ENCODE measurements at regions not wholly inside any gene's neighbourhood (a gene's known extent, or its start where the extent isn't known, plus 50 kb on each side); places are given as distances from the start of the nearest gene placed in this dataset.

DNA sequence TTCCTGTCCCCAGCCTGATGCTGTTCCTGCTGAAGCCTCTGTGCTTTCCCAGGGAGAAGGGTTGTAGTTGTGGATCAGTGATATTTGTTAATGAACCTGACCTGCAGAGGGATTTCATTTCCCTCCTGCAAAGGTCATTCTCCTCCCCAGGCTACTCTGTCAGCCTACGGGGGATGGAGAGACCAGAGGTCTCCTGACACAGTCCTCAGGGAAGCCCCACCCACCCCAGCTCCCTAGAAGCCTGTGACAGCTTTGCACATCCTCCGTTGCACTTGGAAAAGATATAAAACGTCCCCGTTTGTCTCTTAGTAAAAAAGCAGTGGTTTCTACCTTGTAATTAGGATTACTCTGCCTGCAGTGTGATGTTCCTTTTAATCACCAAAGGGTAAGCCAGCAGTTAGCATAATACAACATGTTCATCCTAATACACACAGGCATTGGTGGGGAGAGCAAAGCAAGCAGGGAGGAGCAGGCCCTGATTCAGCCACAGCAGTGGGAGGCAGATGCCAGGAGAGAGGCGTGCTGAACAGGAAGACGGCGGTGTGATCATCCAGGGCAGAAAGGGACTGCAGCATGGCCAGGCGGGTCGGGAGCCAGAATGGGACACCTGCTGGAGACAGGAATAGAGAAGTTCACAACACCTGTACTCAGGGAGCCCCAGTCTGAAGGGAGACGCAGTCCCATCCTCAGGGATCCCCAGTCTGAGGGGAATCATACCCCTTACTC is 293.5 kb downstream of the LRFN2 start:
- no TSS peak for BruUV-seq (replicated peaks)
- in situ Hi-C loops (cut with HindIII; ENCODE audit: extremely low pct_ligation_motif_present, low pct_unique_long_range_greater_than_20kb) (no loop called here), intact Hi-C loops (cut with micrococcal nuclease; ENCODE audit: unreplicated experiment) (no loop called here)
- no peak overlapping the region for H3K4me3 ChIP-seq (replicated peaks in 1 of 3; ENCODE audit: insufficient read depth in 1 of 3, low read depth in 2 of 3, low read length in 3 of 3)
- H3K27me3 ChIP-seq (ENCODE audit: control insufficient read depth in 1 of 2, insufficient read depth in 2 of 2, low read length in 2 of 2), result 0 out of 5 replicates have a peak, but pooled peaks cover 0 to 6% of the 10 kb centered on the region in 2 experiments
- no peak overlapping the region for H3K9ac ChIP-seq (ENCODE audit: insufficient read depth, low read depth, low read length)
- H3K27ac ChIP-seq (ENCODE audit: extremely low read length, insufficient read depth, low read length), result no peak overlapping the region
- no peaks in the 10 kb centered on the region for H3K4me1 ChIP-seq (ENCODE audit: insufficient read depth, low read length)
- TF ChIP-seq NCOA5 (CRISPR knock-in tag; IDR thresholded peaks at IDR 0.05), result no peak
- TF ChIP-seq HNRNPUL1 (IDR thresholded peaks at IDR 0.05; ENCODE audit: low read depth, low read length), result no peak
- TF ChIP-seq, protein P1, sequence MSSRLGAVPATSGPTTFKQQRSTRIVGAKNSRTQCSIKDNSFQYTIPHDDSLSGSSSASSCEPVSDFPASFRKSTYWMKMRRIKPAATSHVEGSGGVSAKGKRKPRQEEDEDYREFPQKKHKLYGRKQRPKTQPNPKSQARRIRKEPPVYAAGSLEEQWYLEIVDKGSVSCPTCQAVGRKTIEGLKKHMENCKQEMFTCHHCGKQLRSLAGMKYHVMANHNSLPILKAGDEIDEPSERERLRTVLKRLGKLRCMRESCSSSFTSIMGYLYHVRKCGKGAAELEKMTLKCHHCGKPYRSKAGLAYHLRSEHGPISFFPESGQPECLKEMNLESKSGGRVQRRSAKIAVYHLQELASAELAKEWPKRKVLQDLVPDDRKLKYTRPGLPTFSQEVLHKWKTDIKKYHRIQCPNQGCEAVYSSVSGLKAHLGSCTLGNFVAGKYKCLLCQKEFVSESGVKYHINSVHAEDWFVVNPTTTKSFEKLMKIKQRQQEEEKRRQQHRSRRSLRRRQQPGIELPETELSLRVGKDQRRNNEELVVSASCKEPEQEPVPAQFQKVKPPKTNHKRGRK (CRISPR knock-in tag; IDR thresholded peaks at IDR 0.05), result no peak
- no peak for TF ChIP-seq ZNF552 (CRISPR knock-in tag; IDR thresholded peaks at IDR 0.05; ENCODE audit: borderline replicate concordance)
- no peak for TF ChIP-seq HOXA7 (CRISPR knock-in tag; IDR thresholded peaks at IDR 0.05)
- no peak for TF ChIP-seq SP2 (CRISPR knock-in tag; IDR thresholded peaks at IDR 0.05)
- no peak for TF ChIP-seq YEATS4 (CRISPR knock-in tag; IDR thresholded peaks at IDR 0.05; ENCODE audit: borderline replicate concordance)
- TF ChIP-seq ZBTB21 (CRISPR knock-in tag; IDR thresholded peaks at IDR 0.05), result no peak
- TF ChIP-seq NCOA2 (CRISPR knock-in tag; IDR thresholded peaks at IDR 0.05), result no peak
- H3K4me2 ChIP-seq (ENCODE audit: low read depth, low read length), result no peak overlapping the region
- POLR2A ChIA-PET, result no interaction called here
- FAIRE-seq (no peak), DNase-seq (ENCODE audit: low spot score) (no peak), ATAC-seq (peak; percentile 56; the same call in 2 of the 3 replicates)
- CTCF ChIA-PET (ENCODE audit: low intra/inter-chr PET ratio, low total read pairs), result no interaction called here
- WGBS (ENCODE audit: low lambda C conversion rate), result 15% methylated on average over 10 of the region's 10 CpGs
- H4K20me1 ChIP-seq (ENCODE audit: insufficient read depth, low read length), result no peaks in the 10 kb centered on the region
- no peaks in the 10 kb centered on the region for H3K36me3 ChIP-seq (replicated peaks in 1 of 2; ENCODE audit: control insufficient read depth in 1 of 2, insufficient read depth in 2 of 2, low read length in 2 of 2)
- no peaks in the 10 kb centered on the region for H3K79me2 ChIP-seq (ENCODE audit: insufficient read depth, low read length)
- H3K9me3 ChIP-seq (ENCODE audit: low read length), result no peaks in the 10 kb centered on the region
- no peak overlapping the region for H2AFZ ChIP-seq (ENCODE audit: low read length)
